ENCODE measurements at regions not wholly inside any gene's neighbourhood (a gene's known extent, or its start where the extent isn't known, plus 50 kb on each side); places are given as distances from the start of the nearest gene placed in this dataset.
"Not testable (repeated sequence)": the region's sequence is repeated elsewhere in the genome, so short reads cannot be mapped to it uniquely, and the experiment has no call there.

DNA sequence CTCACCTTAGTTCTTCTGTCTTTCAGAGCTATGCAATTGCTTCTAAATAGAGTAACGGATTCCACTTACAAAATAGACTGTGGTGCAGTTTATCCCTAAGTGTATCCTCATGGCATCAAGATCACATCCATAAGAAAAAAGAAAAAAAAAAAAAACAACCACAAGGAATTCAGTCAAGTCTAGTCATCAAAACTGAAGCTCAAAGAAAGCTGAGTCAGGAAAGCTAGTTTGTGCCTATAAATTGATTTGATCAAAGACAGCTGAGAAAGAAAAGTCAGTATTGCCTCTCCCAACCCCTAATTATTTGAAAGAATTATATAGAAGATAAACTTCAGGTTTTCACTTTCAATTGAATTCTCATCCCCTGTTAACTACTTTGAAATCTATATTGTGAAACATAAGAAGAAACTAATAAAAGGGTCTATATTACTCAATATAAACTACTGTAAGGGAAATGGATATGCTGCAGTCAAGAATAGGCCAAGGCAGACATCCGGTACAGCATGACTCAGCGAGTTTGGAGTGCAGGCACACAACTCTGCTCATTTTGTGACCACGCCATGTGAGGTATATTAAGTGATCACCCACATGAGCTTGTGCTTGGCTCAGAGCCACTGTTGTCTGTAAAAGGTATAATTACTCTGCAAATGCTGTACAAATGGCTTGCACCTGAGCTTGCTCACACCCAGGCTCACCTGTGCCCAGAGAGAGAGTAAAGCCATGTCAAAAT is 568.1 kb upstream of the CRIM1 start:
- DNase-seq: no peak

DNA sequence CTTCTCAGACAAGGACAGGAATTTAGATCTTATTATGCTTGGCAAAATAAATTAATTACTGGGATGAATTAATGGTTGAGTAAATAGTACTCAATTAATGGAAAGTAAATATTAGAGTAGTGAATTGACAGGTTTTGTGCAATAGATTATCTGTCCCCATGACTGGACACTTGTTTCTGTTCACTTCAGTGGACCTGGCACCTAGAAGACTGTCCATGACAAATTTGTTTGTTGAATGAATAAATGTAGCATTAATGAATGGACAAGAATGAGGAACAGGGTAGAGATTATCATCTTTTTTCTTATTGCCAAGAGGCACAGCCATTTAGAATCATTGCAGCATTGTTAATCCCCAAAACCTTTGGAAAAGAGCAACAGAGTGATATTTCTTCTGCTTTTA is 570.0 kb upstream of the CRIM1 start:
- no peak for DNase-seq

DNA sequence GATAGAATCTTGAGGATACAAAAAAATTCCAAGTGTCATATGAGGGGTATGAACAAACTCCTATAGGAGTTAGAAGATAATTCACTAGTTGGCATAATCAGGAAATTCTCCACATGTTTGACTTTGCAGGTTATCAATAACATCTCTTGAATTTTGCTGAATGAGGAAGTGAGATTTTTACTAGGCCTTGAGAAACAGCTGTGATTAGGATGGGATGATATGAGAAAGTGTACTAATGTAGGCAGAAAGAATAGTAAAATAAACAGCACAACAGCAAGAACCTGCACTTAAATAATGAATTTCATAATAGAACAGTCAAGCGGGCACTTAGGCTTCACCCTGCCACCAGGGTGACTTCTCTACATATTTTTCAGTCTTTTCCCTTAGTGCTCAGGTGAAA is 570.8 kb upstream of the CRIM1 start:
- DNase-seq: no peak

DNA sequence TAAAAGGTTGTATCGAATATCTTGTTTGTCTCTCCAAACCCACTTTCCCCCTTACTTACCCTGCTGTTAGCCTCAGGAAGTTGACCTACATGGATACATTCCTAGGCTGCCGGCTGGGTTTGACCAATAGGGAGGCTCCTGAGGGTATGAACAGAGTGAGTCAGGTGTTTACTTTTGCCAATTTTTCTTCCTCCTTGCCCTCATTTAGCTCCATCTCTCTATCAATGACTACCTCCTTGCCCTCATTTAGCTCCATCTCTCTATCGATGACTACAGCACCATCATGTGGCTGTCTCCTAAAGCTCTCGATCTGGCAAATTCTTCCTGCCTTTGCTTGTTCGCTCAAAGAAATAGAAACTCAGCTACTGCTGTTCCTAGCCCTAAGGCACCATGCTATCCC is 571.9 kb upstream of the CRIM1 start:
- no peak for DNase-seq

DNA sequence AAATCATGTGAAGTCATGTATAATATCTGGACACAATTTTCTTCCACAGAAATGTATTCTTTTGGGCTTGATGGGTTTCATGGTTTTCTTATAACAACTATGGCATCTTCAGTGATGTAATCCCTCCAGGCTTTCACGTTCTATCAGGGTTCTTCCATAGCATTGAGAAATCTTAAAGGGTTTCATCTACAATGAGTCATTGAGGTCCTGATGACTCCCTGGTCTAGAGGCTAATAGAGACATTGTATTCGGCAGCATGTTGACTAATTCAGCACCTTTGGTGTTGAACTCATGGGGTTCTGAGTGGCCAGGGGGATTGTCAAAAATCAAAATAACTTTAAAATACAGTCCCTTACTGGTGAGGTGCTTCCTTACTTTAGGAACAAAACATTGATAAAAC is 614.0 kb upstream of the CRIM1 start:
- no peak for DNase-seq

DNA sequence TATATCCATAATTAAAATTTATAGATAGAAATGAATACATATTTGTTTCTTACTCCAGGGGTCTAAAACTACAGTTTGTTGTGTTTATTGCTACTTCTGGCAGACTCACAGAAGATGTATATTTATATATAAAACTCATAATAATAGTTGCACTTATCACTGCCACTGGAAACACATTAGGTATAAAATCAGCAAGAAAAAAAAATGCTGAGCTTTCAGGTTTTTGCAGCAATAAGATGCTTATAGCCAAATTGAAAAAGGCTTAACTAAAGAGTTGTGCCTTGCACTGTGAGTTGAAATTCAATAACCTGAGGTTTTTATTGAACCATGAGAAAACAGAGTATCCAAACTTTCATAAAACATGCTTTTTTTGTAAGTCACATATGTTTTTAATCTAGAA is 623.9 kb upstream of the CRIM1 start:
- DNase-seq: no peak

DNA sequence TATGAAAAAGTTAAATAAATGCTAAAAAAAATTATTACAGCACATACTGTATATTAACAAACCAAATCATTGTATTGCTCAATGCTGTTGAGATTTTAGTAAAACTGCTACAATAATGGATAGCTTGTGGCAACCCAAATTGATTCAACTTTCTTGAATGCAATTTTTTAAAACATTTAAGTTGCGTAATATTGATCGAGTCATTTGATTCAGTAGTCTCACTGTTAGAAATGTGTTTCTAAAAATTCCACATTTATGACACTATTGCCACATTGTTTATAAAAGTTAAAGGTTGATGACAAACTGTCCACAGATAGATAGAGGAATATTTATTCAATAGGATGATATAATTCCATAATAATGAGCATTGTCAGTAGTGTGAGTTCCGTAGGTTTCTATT is 640.7 kb upstream of the CRIM1 start:
- DNase-seq: no peak

DNA sequence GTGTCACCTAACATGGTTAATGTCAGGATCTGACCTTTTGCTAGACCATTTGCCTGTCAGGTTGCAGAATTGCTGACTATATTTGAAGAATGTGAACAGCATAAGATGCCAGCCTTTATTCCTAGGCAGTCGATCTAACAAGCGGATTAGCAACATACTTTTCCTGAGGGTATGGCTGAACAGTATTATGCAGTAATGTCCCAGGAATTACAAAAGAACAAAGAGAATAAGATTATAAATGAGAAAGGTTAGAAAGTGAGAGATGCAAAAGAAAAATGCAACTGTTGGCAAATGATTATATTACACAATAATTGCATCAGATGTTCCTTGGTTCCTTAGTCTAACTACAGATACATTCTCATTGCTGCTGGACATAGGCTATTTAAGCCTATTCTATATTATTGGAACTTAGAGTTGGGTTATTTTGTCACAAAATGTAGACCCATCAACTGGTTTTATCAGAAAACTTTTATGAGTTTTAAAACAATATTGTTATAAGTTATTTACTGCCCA is 647.1 kb upstream of the CRIM1 start:
- no peak for DNase-seq

DNA sequence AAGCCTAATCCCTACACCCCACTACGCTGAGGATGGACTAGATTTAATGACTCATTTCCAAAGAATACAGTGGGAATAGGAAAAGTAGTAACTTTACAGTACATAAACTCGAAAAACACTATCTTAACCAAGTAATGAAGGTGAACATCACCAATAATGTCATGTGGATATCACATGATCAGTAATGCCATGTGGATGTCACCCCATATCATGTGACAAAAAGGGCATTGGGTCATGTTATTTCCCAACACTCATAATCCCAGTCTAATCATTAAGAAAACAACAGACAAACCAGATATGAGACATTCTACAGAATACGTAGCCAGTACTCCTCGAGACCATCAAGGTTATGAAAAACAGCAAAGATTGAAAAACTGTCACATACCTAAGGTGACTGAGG is 667.3 kb upstream of the CRIM1 start:
- no peak for DNase-seq

DNA sequence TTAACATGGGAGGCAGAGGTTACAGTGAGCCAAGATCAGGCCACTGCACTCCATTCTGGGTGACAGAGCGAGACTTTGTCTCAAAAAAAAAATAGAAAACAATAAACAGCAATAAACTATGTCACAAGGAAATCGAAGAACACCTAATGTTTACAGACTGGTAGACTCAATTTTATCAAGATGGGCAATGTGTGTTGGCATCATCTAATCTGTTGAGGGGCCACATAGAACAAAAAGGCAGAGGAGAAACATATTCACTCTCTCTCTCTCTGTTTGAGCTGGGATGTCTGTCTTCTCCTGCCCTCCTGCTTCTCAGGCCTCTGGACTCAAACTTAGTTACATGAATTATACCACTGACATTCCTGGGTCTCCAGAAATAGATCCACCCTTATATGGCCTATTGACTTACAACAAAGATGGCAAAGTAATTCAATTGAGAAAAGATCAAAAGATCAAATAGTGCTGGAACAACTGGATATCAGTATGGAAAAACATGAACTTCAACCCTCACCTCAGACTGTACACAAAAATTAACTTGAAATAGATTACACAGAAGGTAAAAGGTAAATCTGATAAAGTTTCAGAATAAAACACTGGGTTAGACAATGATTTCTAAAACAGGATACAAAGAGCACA is 703.8 kb upstream of the CRIM1 start:
- DNase-seq: no peak

DNA sequence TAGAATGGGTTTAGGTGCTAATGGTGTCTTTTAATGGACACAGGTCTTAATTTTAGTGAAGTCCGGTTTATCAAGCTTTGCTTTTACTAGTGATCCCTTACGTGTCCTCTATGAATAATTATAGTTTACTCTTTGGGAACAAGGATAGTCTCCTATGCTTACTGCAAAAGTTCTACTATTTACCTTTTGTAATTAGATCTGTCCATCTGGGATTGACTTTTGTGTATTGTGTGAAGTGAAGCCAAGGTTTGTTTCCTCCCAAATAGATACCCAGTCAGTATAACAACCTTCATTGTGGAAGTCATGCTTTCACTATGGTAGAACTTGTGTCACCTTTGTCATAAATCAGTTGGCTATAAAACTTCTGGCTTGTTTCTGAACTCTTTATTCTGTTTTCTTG is 740.9 kb upstream of the CRIM1 start:
- DNase-seq: no peak

DNA sequence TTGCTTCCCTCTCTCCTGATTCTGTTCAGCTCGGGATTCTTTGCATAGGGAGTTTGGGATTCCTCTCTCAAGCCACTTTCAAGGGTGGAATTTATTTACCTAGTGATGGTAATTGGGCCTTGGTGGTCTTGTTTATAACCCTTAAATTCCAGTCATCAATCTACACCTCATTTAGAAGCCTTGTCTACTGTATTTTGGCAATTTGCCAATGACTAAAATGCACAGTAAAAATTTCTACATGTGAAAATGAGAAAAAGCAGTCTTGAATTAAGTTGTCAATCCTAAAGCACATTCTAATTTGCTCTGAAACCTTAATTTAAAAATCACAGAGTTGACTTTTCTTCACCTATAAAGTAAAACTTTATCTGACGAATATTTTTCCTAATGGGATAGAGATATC is 749.2 kb upstream of the CRIM1 start:
- DNase-seq: no peak

DNA sequence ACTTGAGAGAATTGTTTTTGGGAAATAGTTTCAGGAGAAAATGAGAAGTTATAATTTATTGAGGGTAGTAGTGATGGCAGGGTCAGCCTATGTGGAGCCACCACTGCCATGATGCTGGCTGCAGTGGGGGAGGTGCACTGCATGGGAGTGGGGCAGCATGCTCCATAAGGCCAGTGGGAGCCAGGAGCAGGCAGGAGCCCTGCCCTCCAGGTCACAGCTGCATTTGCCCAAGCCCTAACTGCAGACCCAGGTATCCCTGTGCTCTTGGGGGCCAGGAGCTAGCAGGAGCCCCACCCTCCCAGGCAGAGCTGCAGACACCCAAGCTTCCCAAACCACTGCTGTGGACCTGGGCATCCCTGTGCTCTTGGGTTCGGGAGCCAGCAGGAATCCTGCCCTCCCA is 757.3 kb upstream of the CRIM1 start:
- DNase-seq: no peak

DNA sequence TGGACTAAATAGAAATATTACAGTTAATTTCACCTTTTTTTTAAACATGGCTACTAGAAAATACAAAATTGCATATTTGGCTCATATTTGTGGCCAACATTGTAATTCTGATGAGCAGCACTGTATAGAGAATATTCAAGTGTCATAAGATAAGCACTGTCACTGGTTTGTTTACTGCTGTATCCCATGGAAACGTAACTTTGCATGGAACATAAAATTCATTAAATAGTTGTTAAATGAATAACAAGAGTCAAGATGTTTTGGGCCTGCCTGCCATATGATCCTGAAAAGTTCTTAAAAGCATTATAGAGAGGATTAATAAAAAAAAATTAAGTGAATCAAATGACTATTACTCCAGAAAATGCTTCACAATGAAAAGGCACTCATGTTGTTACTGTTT is 763.7 kb upstream of the CRIM1 start:
- DNase-seq: no peak

DNA sequence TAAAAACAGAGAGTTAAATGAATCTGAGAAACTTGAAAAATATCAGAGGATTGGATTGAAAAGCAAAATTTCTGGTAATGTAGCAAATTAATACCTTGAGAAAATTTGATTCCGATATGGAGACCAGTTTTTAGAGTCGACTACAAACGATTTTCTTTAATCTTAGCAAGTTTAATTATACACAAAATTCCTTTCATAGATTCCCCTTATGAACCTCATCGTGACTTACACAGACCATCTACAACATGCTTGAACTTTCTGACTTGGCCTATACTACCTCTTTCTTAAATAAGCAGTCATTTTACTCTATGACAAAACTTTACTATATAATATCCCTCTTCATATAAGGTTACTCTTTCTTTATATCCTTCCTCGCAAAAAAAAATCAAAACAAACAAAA is 769.6 kb upstream of the CRIM1 start:
- no peak for DNase-seq

DNA sequence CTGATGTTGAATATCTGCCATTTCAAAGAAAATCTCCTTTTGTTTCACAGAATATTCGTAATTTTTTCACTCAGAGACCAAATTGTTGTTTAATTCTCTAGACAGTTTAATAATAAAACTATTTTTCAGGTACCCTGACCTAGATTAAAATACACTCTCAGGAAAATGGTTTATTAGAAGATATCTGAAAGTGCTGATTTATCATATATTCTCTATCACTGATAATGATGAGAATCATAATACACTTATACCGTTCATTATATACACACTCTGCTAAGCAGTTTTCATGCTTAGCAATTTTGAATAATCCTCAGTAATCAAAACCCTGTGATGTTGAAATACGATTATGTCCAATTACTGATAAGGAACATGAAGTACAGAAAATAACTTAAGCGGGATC is 772.9 kb upstream of the CRIM1 start:
- no peak for DNase-seq

DNA sequence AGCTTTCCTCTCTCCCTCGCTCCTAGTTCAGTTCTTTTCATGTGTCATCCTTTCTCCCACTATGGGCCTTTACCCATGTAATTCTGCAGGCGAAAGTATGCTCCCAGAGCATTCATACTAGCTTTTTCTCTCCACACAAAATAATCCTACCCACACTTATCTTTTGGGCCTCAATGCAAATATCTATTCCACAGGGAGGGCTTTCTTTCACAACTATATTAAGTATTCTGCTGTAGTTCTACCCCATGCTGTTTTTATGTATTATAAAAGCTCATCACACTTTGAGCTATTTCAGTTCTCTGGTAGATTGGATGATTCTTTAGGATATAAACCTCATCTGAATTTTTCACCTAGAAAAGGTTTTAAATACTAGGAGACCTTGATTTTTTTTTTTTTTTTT is 774.6 kb upstream of the CRIM1 start:
- no peak for DNase-seq

DNA sequence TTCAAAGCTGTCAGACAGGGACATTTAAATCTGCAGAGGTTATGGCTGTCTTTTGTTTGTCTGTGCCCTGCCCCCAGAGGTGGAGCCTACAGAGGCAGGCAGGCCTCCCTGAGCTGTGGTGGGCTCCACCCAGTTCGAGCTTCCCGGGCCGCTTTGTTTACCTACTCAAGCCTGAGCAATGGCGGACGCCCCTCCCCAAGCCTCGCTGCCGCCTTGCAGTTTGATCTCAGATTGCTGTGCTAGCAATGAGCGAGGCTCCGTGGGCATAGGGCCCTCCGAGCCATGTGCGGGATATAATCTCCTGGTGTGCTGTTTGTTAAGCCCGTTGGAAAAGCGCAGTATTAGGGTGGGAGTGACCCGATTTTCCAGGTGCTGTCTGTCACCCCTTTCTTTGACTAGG is 787.0 kb upstream of the CRIM1 start:
- DNase-seq: not testable (repeated sequence)

DNA sequence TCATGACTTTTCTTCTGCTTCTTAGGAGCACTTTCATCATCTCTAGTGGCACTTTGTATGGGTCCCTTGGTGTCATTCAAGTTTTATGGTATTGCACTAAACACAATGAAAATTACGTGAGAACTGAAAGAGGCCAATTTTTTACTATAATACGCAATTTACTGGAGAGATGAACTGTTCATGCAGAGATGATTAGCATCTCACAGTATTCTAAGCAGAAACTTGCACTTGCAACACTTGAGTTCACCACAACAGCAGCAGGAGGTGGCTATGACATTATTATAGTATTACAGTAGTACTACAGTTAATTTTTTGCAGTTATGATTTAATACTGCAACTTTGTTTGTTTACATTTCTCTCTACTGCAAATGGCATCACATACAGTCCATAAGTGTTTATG is 793.1 kb upstream of the CRIM1 start:
- no peak for DNase-seq

DNA sequence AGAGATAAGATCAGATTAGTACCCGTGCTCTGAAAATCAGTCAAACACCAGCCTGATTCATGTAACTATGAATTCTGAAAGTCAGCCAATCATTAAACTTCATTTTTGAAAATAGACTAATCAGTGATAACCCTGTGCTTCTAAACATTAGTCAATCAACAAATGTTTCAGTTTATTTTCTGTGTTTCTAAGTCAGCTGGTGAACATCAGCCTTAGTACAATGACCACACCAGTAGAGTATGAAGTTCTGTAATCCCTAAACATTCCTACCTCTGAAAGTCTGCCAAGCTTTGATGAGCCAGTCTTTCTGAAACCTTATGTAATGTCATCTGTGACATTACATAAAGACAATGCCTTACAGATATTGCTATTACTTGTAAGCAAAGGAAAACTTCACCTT is 807.4 kb upstream of the CRIM1 start:
- no peak for DNase-seq

DNA sequence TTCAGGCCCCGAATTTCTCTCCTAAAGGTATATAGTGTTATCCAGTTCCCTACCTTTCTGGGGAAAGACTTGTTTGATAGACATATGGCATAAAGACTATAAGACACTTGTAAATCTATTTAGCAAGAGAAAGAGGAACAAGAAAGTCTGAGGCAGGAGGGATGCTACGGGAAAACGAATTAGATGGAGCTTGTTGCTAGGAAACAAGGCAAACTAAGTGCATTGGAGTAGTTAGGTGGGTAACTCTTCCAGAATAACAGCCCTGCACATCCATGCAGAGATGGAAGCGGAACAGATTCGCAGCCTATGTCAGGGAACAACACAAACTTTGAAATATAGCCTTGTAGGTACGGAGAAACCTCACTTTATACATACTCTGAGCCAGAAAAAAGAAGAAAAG is 810.3 kb upstream of the CRIM1 start:
- DNase-seq: no peak

DNA sequence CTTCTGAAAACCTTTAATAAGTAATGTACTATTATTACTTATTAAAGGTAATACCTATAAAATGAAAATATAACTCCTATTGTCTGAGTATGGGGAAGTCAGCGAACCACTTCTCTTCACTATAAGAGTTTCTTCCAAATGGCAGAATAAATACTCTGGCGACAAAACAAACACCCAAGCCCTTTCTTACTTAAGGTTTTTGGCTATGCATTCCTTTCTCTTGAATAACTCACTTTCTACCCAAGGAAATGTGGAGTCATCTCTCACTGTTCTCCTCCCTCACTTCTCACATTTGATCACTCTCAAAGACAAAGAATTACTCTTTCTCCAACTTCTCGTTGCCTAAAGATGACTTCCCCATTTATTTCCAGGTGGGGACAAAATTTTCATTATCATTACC is 816.8 kb upstream of the CRIM1 start:
- no peak for DNase-seq

DNA sequence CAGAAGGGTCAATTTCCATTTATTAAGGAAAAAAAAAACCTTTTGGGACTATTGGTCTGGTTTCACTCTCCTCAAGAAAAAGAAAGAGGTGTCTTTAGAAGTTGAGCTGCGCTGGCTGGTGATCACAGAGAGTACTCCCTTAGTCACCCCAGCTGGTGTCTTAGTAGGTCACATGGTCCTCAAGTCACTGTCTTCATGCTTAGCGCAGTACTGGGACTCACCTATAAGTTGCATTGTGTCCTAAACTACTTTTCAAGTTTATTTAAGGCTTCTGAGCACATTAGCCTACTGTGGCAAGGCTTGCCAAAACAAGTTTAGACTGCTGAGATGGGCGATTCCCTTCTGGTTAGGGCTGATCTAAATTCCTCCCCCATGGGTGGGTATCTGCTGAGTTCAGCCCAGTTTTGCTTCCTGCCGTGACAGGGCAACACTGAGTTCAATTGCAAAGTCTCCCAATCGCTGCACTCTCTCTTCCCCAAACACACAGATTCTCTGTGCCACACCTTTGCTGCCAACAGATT is 824.9 kb upstream of the CRIM1 start:
- DNase-seq: no peak

DNA sequence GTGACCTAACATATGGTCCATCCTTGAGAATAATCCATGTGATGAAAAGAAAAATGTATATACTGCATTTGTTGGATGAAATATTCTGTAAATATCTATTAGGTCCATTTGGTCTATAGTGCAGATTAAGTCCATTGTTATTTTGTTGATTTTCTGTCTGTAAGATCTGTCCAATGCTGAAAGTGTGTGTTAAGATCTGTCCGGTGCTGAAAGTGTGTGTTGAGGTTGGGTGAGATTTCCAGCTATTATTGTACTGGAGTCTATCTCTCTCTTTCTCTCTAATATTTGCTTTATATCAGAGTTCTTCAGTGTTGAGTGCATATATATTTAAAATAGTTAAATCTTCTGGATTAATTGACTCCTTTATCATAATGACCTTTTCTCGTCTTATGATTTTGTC is 828.8 kb upstream of the CRIM1 start:
- DNase-seq: no peak

DNA sequence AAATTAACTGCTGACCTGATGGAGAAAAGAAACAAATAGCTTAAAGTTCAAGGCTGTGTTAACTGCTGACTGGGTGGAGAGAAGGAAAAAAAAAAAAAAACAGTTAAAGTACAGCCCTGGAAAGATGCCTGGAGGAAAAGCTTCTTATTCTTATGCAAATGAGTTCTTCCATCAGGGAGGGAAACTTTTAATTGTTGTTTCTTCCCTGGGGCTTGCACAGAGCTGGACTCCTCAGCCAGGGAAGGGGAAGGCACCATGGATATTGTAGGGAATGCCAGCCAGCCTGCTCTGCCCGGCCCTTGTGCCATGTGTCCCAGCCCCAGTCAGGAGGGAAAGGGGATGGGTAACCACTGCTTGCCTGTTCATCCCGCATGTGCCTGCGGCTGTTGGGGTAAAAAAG is 833.1 kb upstream of the CRIM1 start:
- DNase-seq: no peak

Measured in NCI-H1092 treated with DMSO at 0.1 percent for 48 hours (cell line).